LNCAP (cell line): ENCODE measurements at regions not wholly inside any gene's neighbourhood (a gene's known extent, or its start where the extent isn't known, plus 50 kb on each side); places are given as distances from the start of the nearest gene placed in this dataset.

Source experiments
- TF ChIP-seq, protein P1 (sequence below): fragments of 450-650 bp; IDR thresholded peaks from 2 replicates; pipeline ENCODE4 v1.5.1; 2017; ENCODE audit warnings: mild to moderate bottlenecking

DNA sequence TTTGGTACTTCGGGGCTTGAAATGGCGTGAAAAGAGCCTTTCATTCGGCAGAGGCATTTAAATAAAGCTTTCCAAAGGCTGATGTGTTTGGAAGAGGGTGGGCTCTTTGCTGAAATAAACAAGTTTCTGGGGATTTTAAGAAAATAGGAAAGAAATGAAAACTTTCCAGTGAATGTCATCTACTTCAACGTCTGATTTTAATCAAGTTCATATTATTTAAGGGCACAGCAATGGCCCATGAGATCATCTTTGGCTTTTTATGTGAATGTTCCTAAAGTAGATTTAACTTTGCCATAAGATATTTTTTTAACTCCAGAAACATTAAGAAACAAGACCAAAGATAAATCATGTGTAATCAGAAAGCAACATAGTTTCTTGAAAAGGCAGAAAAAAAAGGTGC is 69.8 kb upstream of the TTC29 start:
- TF ChIP-seq, protein P1, sequence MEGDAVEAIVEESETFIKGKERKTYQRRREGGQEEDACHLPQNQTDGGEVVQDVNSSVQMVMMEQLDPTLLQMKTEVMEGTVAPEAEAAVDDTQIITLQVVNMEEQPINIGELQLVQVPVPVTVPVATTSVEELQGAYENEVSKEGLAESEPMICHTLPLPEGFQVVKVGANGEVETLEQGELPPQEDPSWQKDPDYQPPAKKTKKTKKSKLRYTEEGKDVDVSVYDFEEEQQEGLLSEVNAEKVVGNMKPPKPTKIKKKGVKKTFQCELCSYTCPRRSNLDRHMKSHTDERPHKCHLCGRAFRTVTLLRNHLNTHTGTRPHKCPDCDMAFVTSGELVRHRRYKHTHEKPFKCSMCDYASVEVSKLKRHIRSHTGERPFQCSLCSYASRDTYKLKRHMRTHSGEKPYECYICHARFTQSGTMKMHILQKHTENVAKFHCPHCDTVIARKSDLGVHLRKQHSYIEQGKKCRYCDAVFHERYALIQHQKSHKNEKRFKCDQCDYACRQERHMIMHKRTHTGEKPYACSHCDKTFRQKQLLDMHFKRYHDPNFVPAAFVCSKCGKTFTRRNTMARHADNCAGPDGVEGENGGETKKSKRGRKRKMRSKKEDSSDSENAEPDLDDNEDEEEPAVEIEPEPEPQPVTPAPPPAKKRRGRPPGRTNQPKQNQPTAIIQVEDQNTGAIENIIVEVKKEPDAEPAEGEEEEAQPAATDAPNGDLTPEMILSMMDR = no peak

- TF ChIP-seq, protein P1 = no peak
Measured at GRCh38 chr4:147017081-147017480, 71.4 kb upstream of the TTC29 start.

DNA sequence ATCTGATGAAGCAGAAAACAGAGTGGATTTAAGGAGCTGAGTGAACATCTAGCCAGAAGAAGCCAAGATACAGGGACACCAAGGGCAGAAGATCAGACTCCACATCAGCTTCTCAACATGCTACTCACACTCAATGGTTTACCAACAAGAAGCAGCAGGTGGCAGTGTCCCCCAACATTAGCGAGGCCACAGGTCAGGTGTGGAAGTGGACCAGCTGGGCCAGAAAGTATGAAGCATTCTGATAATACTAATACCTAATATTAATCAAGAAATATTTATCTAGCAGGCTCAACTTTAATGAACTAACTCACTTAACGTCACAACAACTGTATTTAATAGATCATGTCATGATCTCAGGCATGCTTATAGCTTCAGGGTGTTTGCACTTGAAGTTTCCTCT is 73.4 kb upstream of the TTC29 start:
- TF ChIP-seq, protein P1 = peak; percentile 62

- TF ChIP-seq, protein P1 = no peak
Measured at GRCh38 chr4:147020456-147020855, 74.8 kb upstream of the TTC29 start.

DNA sequence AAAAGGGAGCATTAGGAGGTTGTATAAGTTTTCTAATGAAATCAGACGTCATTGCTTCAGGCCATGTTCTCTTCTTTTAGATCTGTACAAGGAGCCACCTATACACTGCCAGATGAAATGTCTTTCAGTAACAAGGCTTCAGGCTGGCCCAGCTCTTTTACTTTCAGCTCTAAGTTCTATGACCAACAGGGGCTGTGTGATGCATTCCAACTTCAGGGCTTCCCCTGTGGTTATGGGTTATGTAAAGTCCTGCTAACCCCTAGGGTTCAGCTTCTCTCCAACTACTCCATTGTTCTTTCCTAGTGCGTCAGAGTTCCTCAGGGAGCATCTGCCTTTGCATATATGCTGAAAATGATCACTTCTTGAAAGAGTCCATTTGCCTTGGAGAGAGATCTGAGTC is 79.4 kb upstream of the TTC29 start:
- TF ChIP-seq, protein P1 = no peak

DNA sequence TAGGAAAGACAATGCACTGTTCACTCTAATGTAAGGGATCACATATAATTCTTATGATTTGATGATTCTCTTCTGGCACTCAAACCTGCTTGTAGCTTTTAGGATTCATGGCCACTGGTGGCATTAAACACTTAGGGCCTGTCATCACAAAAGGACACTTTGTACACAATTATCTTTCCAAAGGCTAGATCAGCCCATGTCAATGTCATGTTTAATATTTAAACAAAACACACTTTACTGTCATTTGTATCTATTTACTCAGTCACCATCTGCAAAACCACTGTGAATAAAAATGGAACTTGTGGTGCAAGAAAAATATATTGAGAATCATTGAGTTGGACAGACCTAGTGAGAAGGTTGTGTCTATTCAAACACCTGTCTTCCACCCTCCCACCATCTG is 83.6 kb upstream of the TTC29 start:
- TF ChIP-seq, protein P1 = no peak

DNA sequence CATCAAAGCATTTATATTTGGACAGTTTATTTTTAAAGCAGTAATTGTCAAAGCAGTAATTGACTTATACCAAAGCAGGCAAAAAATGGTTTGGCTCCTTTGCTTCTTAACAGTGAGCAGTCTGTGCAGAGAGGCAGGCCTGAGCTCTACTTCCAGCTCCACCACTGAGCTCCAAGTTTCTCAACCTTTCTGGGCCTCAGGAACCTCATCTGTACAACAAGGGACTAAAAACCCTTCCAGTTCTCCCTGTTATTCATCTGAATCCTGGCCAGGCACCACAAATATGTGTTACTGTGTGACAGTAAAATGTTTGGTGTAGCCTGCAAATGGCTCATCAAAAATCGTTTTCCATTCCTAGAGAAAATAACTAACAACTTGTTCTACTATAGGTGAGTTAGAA is 88.7 kb upstream of the TTC29 start:
- TF ChIP-seq, protein P1 = no peak

- TF ChIP-seq, protein P1 = no peak
Measured at GRCh38 chr4:147037069-147037468, 91.4 kb upstream of the TTC29 start.
